ENCODE measurements at regions not wholly inside any gene's neighbourhood (a gene's known extent, or its start where the extent isn't known, plus 50 kb on each side); places are given as distances from the start of the nearest gene placed in this dataset.

- H3K4me3 ChIP-seq (ENCODE audit: low read depth in 1 of 2, low read length in 2 of 2), result no peak overlapping the region
- peaks cover 13% of the 10 kb centered on the region for H3K4me1 ChIP-seq (ENCODE audit: insufficient read depth, low read length)
- no peaks in the 10 kb centered on the region for H3K36me3 ChIP-seq (ENCODE audit: insufficient read depth, low read length)
- H3K4me2 ChIP-seq (ENCODE audit: insufficient read depth, low read length), result no peak overlapping the region
- no peak overlapping the region for H2AFZ ChIP-seq (ENCODE audit: low read depth, low read length)
- H3K9me3 ChIP-seq (ENCODE audit: insufficient read depth, low read length, severe bottlenecking), result no peaks in the 10 kb centered on the region
- H3K27ac ChIP-seq (ENCODE audit: low read length), result no peak overlapping the region
- ATAC-seq (ENCODE audit: insufficient read depth, low read depth) (no peak), DNase-seq (no peak)
- no peak for TF ChIP-seq CTCF (IDR thresholded peaks at IDR 0.05; ENCODE audit: borderline replicate concordance, extremely low read depth, low read length, poor library complexity, severe bottlenecking)
- no peak for TF ChIP-seq EZH2 (IDR thresholded peaks at IDR 0.05; ENCODE audit: borderline replicate concordance, low read depth, low read length, severe bottlenecking)
- no peaks in the 10 kb centered on the region for H4K20me1 ChIP-seq (ENCODE audit: insufficient read depth, low read length)
- H3K9ac ChIP-seq (ENCODE audit: low read depth, low read length), result no peak overlapping the region
- no peaks in the 10 kb centered on the region for H3K79me2 ChIP-seq (ENCODE audit: insufficient read depth, low read length)
- H3K27me3 ChIP-seq (ENCODE audit: insufficient read depth, low read length, poor library complexity), result peaks cover 16% of the 10 kb centered on the region
Measured at GRCh38 chr2:64860936-64861335, 128.3 kb upstream of the SLC1A4 start.

- H3K79me2 ChIP-seq (ENCODE audit: insufficient read depth, low read length), result no peaks in the 10 kb centered on the region
- no peak overlapping the region for H3K9ac ChIP-seq (ENCODE audit: low read depth, low read length)
- ATAC-seq (ENCODE audit: insufficient read depth, low read depth), result no peak
- H3K9me3 ChIP-seq (ENCODE audit: insufficient read depth, low read length, severe bottlenecking), result no peaks in the 10 kb centered on the region
- H3K36me3 ChIP-seq (ENCODE audit: insufficient read depth, low read length), result no peaks in the 10 kb centered on the region
- no peak for DNase-seq
- no peak overlapping the region for H3K4me3 ChIP-seq (ENCODE audit: low read depth in 1 of 2, low read length in 2 of 2)
- no peak overlapping the region for H3K27ac ChIP-seq (ENCODE audit: low read length)
- no peak overlapping the region for H3K4me2 ChIP-seq (ENCODE audit: insufficient read depth, low read length)
- no peaks in the 10 kb centered on the region for H4K20me1 ChIP-seq (ENCODE audit: insufficient read depth, low read length)
- peaks cover 23% of the 10 kb centered on the region for H3K27me3 ChIP-seq (ENCODE audit: insufficient read depth, low read length, poor library complexity)
- H2AFZ ChIP-seq (ENCODE audit: low read depth, low read length), result no peak overlapping the region
- peaks cover 13% of the 10 kb centered on the region for H3K4me1 ChIP-seq (ENCODE audit: insufficient read depth, low read length)
- no peak for TF ChIP-seq EZH2 (IDR thresholded peaks at IDR 0.05; ENCODE audit: borderline replicate concordance, low read depth, low read length, severe bottlenecking)
- no peak for TF ChIP-seq CTCF (IDR thresholded peaks at IDR 0.05; ENCODE audit: borderline replicate concordance, extremely low read depth, low read length, poor library complexity, severe bottlenecking)
Measured at GRCh38 chr2:64861452-64862397, 127.5 kb upstream of the SLC1A4 start.

GRCh38 chr2:64862623-64863022 is 126.6 kb upstream of the SLC1A4 start:
- DNase-seq (no peak), ATAC-seq (ENCODE audit: insufficient read depth, low read depth) (no peak)
- Histone ChIP-seq H3K4me3 (ENCODE audit: low read depth in 1 of 2, low read length in 2 of 2) (no peak overlapping the region), H3K27ac (ENCODE audit: low read length) (no peak overlapping the region), H3K9me3 (ENCODE audit: insufficient read depth, low read length, severe bottlenecking) (no peaks in the 10 kb centered on the region), H3K4me2 (ENCODE audit: insufficient read depth, low read length) (no peak overlapping the region), H3K9ac (ENCODE audit: low read depth, low read length) (no peak overlapping the region), H2AFZ (ENCODE audit: low read depth, low read length) (no peak overlapping the region), H3K79me2 (ENCODE audit: insufficient read depth, low read length) (no peaks in the 10 kb centered on the region), H3K36me3 (ENCODE audit: insufficient read depth, low read length) (no peaks in the 10 kb centered on the region), H3K4me1 (ENCODE audit: insufficient read depth, low read length) (peaks cover 13% of the 10 kb centered on the region), H4K20me1 (ENCODE audit: insufficient read depth, low read length) (no peaks in the 10 kb centered on the region), H3K27me3 (ENCODE audit: insufficient read depth, low read length, poor library complexity) (peaks cover 25% of the 10 kb centered on the region)
- no peak for TF ChIP-seq EZH2 (IDR thresholded peaks at IDR 0.05; ENCODE audit: borderline replicate concordance, low read depth, low read length, severe bottlenecking)
- no peak for TF ChIP-seq CTCF (IDR thresholded peaks at IDR 0.05; ENCODE audit: borderline replicate concordance, extremely low read depth, low read length, poor library complexity, severe bottlenecking)

All from DND-41 (cell line).